ENCODE measurements at regions not wholly inside any gene's neighbourhood (a gene's known extent, or its start where the extent isn't known, plus 50 kb on each side); places are given as distances from the start of the nearest gene placed in this dataset.

DNA sequence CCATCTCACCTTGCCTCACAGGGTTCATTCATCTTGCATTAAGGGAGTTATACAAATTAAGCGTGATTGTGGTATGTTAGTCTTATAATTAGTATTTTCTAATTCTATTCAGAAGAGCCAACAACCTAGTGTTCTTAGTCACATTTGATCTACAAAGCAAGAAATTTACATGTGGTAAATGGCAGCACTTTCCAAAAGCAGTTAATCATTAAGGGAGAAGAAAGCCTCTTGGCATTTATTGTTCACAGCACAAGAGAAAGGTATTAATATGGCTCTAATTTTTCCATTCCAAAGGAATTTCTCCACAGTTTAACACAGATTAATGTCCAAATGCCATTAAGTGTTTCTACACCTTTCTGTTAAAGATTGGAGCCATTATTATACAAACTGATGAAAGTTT, 1077.1 kb downstream of the ZPLD1 start:
- no peak for TF ChIP-seq POLR2AphosphoS5 (IDR thresholded peaks at IDR 0.05)
- TF ChIP-seq, protein P1, sequence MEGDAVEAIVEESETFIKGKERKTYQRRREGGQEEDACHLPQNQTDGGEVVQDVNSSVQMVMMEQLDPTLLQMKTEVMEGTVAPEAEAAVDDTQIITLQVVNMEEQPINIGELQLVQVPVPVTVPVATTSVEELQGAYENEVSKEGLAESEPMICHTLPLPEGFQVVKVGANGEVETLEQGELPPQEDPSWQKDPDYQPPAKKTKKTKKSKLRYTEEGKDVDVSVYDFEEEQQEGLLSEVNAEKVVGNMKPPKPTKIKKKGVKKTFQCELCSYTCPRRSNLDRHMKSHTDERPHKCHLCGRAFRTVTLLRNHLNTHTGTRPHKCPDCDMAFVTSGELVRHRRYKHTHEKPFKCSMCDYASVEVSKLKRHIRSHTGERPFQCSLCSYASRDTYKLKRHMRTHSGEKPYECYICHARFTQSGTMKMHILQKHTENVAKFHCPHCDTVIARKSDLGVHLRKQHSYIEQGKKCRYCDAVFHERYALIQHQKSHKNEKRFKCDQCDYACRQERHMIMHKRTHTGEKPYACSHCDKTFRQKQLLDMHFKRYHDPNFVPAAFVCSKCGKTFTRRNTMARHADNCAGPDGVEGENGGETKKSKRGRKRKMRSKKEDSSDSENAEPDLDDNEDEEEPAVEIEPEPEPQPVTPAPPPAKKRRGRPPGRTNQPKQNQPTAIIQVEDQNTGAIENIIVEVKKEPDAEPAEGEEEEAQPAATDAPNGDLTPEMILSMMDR (IDR thresholded peaks at IDR 0.05), result no peak
